Heart right ventricle (tissue), 16 donors: ENCODE measurements at regions not wholly inside any gene's neighbourhood (a gene's known extent, or its start where the extent isn't known, plus 50 kb on each side); places are given as distances from the start of the nearest gene placed in this dataset.

Experiments used
- ATAC-seq, 8 donors: fragments of 200-7000 bp; cut with Tn5 transposase; one replicate each; pipeline ENCODE4 v1.9.1; 2020; ENCODE audit warnings: mild to moderate bottlenecking in 8 of 8, moderate library complexity in 8 of 8, moderate number of reproducible peaks in 1 of 8
- DNase-seq, 2 donors: peaks; one replicate each; pipeline ENCODE4 v3.0.0-alpha.2; 2020
- H3K27ac ChIP-seq, 10 donors: fragments of 200-600 bp; sonication (generic) in 2 of 10; one replicate each; pipeline versions ENCODE4 v1.5.0 to v1.8.0; 2020 to 2022; ENCODE audit warnings: mild to moderate bottlenecking in 3 of 10
- H3K27me3 ChIP-seq, 7 donors: fragments of 200-600 bp; one replicate each; pipeline ENCODE4 v1.8.0; 2021 to 2022; ENCODE audit warnings: mild to moderate bottlenecking in 2 of 7
- H3K36me3 ChIP-seq, 9 donors: fragments of 200-600 bp; sonication (generic) in 1 of 9; one replicate each; pipeline versions ENCODE4 v1.5.0 to v1.8.0; 2020 to 2022; ENCODE audit warnings: mild to moderate bottlenecking in 2 of 9
- H3K4me1 ChIP-seq, 9 donors: fragments of 200-600 bp; sonication (generic) in 1 of 9; one replicate each; pipeline versions ENCODE4 v1.5.0 to v1.8.0; 2020 to 2022; ENCODE audit warnings: mild to moderate bottlenecking in 4 of 9
- H3K4me3 ChIP-seq, 10 donors: fragments of 200-600 bp; sonication (generic) in 2 of 10; one replicate each; pipeline versions ENCODE4 v1.5.0 to v1.8.0; 2020 to 2022; ENCODE audit warnings: mild to moderate bottlenecking in 7 of 10, moderate library complexity in 2 of 10
- H3K9me3 ChIP-seq, 11 donors: fragments of 200-600 bp in 10 of 11; sonication (generic) in 2 of 11; one replicate each; pipeline versions ENCODE4 v1.5.0 to v1.8.0; 2013 to 2022; ENCODE audit warnings: mild to moderate bottlenecking in 2 of 11, control low read depth in 1 of 11, moderate library complexity in 1 of 11
- CTCF ChIP-seq, 9 donors: fragments of 200-600 bp; sonication (generic) in 2 of 9; IDR thresholded peaks; one replicate each; pipeline versions ENCODE4 v1.5.0 to v1.8.0; 2021 to 2022; ENCODE audit warnings: antibody characterized with exemption in 9 of 9, mild to moderate bottlenecking in 5 of 9, moderate library complexity in 1 of 9
- WGBS, 2 donors: extraction: QIAGEN DNeasy Blood & Tissue Kit; methylation state at CpG; one replicate each; pipeline ENCODE4 v1.1.7; 2013; ENCODE audit warnings: inconsistent platforms in 1 of 2; 5-methylcytosine and 5-hydroxymethylcytosine counted together
- intact Hi-C, 10 donors: fragments of 100-400 bp; cut with DNase I; formaldehyde crosslinking; loops; one replicate each; pipeline versions ENCODE4 v1.11.1 to v1.14.2; 2022
- donor health status: Arrhythmogenic right ventricular cardiomyopathy.
- donor health status: ischemic (EF 13 %, LVEDD 7.1; RV severe dilation, severe dysfunction).
- donor health status: healthy with polysubstance abuse.
- donor health status: DM: no; HTN: yes; CAD: no.
- donor health status: DM: no; HTN: no; CAD: no.
- donor health status: ischemic (EF 25% LVEDD 6.9; RV normal size, moderate dysfunction).
- donor health status: ischemic (EF 25% LVEDD 5.7; RV mildly dilated, moderate dysfunction).
- donor health status: healthy.
- donor health status: DM: yes; HTN: yes; CAD: no.
- donor health status: Ischemic cardiomyopathy.
- donor health status: ischemic (EF 35%, LVEDD 5.7; RV mildly dilated, moderate dysfunction).
- donor health status: nonischemic (EF 11% LVEDD 7.7; RV severe dilation, severe dysfunction).
- donor health status: DM: yes; HTN: yes; CAD: no.
- donor health status: PGD.
- donor health status: ischemic (EF 29% LVEDD 5.4; RV normal size, mild dysfunction).
- donor health status: nonischemic (EF 23%, LVEDD 6.1; RV moderate dilation, normal function).

- no peaks in the 10 kb centered on the region for H3K36me3 ChIP-seq
- peaks cover 0 to 8% (median 3%) of the 10 kb centered on the region in 7 donors for H3K27me3 ChIP-seq
- no peaks in the 10 kb centered on the region for H3K4me1 ChIP-seq
- no peaks in the 10 kb centered on the region for H3K9me3 ChIP-seq
- no peak for TF ChIP-seq CTCF (IDR thresholded peaks at IDR 0.05)
- no peak overlapping the region for H3K27ac ChIP-seq
- intact Hi-C loops: no loop called here
- H3K4me3 ChIP-seq: no peak overlapping the region
- no peak for DNase-seq
- ATAC-seq: no peak
- WGBS, 2 donors: 25 to 33% methylated on average over 1 of the region's 1 CpG
Measured at GRCh38 chr2:107775791-107776190, 50.9 kb upstream of the RGPD4 start.

- no peak for DNase-seq
- Histone ChIP-seq H3K9me3 (no peaks in the 10 kb centered on the region), H3K27ac (no peak overlapping the region), H3K27me3 (peaks cover 0 to 8% (median 3%) of the 10 kb centered on the region in 7 donors), H3K36me3 (no peaks in the 10 kb centered on the region), H3K4me1 (no peaks in the 10 kb centered on the region), H3K4me3 (no peak overlapping the region)
- intact Hi-C loops: no loop called here
- no peak for ATAC-seq
- WGBS, 2 donors: 92 to 99% methylated on average over 2 of the region's 2 CpGs
- TF ChIP-seq CTCF (IDR thresholded peaks at IDR 0.05): no peak
Measured at GRCh38 chr2:107776362-107776761, 50.3 kb upstream of the RGPD4 start.
